ENCODE measurements at regions not wholly inside any gene's neighbourhood (a gene's known extent, or its start where the extent isn't known, plus 50 kb on each side); places are given as distances from the start of the nearest gene placed in this dataset.

DNA sequence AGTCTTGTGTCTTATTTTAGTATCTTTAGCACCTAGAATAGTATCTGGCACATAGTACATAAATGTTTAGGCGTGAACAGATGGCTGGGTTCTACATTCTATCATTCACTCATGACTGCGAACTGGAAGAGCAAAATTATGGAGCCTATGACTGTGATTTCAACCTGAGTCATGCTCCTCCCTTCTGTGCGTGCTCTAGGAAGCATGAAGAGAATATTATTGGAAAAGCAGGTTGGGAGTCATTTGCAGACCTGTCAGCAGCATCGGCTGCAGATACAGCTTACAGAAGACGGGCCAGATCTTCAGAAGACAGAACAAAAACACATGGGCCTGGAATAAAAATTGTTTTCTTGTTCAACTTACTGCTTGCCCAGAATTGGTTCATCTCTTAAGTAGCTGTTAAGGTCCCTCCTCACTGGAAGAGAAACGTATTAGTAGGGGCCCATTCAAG, 344.0 kb upstream of the USP24 start:
- no peak for TF ChIP-seq EZH2 (IDR thresholded peaks at IDR 0.05; ENCODE audit: borderline replicate concordance, low read length)
- TF ChIP-seq, protein P1, sequence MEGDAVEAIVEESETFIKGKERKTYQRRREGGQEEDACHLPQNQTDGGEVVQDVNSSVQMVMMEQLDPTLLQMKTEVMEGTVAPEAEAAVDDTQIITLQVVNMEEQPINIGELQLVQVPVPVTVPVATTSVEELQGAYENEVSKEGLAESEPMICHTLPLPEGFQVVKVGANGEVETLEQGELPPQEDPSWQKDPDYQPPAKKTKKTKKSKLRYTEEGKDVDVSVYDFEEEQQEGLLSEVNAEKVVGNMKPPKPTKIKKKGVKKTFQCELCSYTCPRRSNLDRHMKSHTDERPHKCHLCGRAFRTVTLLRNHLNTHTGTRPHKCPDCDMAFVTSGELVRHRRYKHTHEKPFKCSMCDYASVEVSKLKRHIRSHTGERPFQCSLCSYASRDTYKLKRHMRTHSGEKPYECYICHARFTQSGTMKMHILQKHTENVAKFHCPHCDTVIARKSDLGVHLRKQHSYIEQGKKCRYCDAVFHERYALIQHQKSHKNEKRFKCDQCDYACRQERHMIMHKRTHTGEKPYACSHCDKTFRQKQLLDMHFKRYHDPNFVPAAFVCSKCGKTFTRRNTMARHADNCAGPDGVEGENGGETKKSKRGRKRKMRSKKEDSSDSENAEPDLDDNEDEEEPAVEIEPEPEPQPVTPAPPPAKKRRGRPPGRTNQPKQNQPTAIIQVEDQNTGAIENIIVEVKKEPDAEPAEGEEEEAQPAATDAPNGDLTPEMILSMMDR (IDR thresholded peaks at IDR 0.05; ENCODE audit: low read length) = no peak
